ENCODE measurements at regions not wholly inside any gene's neighbourhood (a gene's known extent, or its start where the extent isn't known, plus 50 kb on each side); places are given as distances from the start of the nearest gene placed in this dataset.

DNA sequence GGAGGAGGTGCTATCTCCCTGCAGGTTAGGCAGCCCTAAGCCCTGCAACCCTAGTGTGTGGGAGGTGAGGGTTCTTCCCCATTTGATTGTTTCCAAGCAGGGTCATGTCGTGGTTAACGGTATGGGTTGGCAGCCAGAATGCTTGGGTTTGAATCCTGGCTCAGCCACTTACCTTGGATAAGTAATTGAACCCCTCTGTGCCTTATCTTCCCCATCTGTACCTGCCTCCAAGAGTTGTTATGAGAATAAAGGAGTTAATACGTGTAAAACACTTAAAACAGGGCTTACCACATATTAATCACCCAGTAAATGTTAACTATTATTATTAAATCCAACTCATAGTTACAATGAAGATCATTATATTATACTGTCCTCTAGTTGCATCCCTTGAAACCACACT, 52.2 kb upstream of the SPATA31E1 start (continued):
- TF ChIP-seq NR2F1 (conservative IDR thresholded peaks at IDR 0.05): no peak

DNA sequence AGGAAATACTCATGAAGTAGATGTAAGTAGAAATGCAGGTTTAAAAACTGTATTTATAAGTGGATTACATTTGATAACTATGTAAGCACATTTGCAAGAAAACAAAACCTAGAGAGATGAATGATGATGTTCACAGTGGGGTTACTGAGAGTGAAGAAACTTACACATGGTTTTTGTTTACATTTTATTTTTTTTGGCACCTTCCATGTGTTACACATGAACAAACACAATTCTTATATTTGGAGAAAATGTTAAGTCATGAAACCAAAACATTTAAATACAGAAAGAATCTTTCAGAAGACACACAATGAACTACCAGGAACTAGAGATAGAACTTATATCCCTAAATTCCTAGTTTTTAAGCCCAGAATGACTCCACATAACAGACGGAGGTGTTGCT, 51.5 kb upstream of the SPATA31E1 start:
- Histone ChIP-seq H3K4me2 (ENCODE audit: control insufficient read depth, insufficient read depth) (no peak overlapping the region), H3K36me3 (ENCODE audit: control insufficient read depth in 2 of 2, insufficient read depth in 2 of 2, low read length in 1 of 2) (no peaks in the 10 kb centered on the region), H4K20me1 (ENCODE audit: control insufficient read depth, insufficient read depth) (no peaks in the 10 kb centered on the region), H3K27ac (ENCODE audit: control insufficient read depth, insufficient read depth) (no peak overlapping the region), H3K9ac (ENCODE audit: control insufficient read depth, insufficient read depth, low read length) (no peak overlapping the region), H3K27me3 (replicated peaks in 1 of 2; ENCODE audit: control insufficient read depth in 2 of 2, insufficient read depth in 2 of 2, low read length in 1 of 2) (no peaks in the 10 kb centered on the region; a peak in 1 of 4 replicates), H3K9me3 (replicated peaks; ENCODE audit: control insufficient read depth, insufficient read depth, low read length) (no peaks in the 10 kb centered on the region), H3K79me2 (ENCODE audit: control insufficient read depth, insufficient read depth, low read length) (no peaks in the 10 kb centered on the region), H3K4me1 (ENCODE audit: control insufficient read depth, insufficient read depth, low read length) (no peaks in the 10 kb centered on the region), H3K4me3 (no peak overlapping the region), H2AFZ (ENCODE audit: control insufficient read depth, low read depth, low read length) (no peak overlapping the region)
- ChIA-PET CTCF (no interaction called here), POLR2A (no interaction called here), SMC1A (ENCODE audit: uncharacterized antibody, unreplicated experiment) (no interaction called here), RAD21 (ENCODE audit: unreplicated experiment) (no interaction called here)
- DNase-seq (ENCODE audit: low read depth, low spot score) (no peak), ATAC-seq (no peak), FAIRE-seq (no peak)
- no TSS peak for BruUV-seq (replicated peaks)
- intact Hi-C loops (cut with micrococcal nuclease; ENCODE audit: unreplicated experiment): no loop called here
- in situ Hi-C loops (cut with MboI): no loop called here
- WGBS (ENCODE audit: insufficient coverage, insufficient replicate concordance, low lambda C conversion rate, missing lambda C conversion rate): 52% methylated on average over 1 of the region's 1 CpG
- no peak for TF ChIP-seq FOXK2 (IDR thresholded peaks at IDR 0.05)
- TF ChIP-seq, protein P1, sequence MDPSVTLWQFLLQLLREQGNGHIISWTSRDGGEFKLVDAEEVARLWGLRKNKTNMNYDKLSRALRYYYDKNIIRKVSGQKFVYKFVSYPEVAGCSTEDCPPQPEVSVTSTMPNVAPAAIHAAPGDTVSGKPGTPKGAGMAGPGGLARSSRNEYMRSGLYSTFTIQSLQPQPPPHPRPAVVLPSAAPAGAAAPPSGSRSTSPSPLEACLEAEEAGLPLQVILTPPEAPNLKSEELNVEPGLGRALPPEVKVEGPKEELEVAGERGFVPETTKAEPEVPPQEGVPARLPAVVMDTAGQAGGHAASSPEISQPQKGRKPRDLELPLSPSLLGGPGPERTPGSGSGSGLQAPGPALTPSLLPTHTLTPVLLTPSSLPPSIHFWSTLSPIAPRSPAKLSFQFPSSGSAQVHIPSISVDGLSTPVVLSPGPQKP (IDR thresholded peaks at IDR 0.05; ENCODE audit: low read depth, low read length): no peak
- TF ChIP-seq RFX5 (IDR thresholded peaks at IDR 0.05; ENCODE audit: low read depth, low read length): no peak
- TF ChIP-seq ETV6 (conservative IDR thresholded peaks at IDR 0.05 in 1 of 2, IDR thresholded peaks at IDR 0.05 in 1 of 2; ENCODE audit: borderline replicate concordance in 1 of 2, low read depth in 1 of 2): no peak
- no peak for TF ChIP-seq EGR1 (IDR thresholded peaks at IDR 0.05; ENCODE audit: borderline replicate concordance in 1 of 2, low read depth in 2 of 2, low read length in 2 of 2)
- no peak for TF ChIP-seq PML (IDR thresholded peaks at IDR 0.05; ENCODE audit: low read length)
- TF ChIP-seq RBBP5 (conservative IDR thresholded peaks at IDR 0.05): no peak
- no peak for TF ChIP-seq MEF2B (IDR thresholded peaks at IDR 0.05; ENCODE audit: partially characterized antibody, poor library complexity, severe bottlenecking)
- TF ChIP-seq, protein P2, sequence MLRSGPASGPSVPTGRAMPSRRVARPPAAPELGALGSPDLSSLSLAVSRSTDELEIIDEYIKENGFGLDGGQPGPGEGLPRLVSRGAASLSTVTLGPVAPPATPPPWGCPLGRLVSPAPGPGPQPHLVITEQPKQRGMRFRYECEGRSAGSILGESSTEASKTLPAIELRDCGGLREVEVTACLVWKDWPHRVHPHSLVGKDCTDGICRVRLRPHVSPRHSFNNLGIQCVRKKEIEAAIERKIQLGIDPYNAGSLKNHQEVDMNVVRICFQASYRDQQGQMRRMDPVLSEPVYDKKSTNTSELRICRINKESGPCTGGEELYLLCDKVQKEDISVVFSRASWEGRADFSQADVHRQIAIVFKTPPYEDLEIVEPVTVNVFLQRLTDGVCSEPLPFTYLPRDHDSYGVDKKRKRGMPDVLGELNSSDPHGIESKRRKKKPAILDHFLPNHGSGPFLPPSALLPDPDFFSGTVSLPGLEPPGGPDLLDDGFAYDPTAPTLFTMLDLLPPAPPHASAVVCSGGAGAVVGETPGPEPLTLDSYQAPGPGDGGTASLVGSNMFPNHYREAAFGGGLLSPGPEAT (IDR thresholded peaks at IDR 0.05; ENCODE audit: low read depth): no peak
- TF ChIP-seq CHD4 (IDR thresholded peaks at IDR 0.05): no peak
- no peak for TF ChIP-seq HDAC6 (IDR thresholded peaks at IDR 0.05; ENCODE audit: unreplicated experiment)
- TF ChIP-seq, protein P3, sequence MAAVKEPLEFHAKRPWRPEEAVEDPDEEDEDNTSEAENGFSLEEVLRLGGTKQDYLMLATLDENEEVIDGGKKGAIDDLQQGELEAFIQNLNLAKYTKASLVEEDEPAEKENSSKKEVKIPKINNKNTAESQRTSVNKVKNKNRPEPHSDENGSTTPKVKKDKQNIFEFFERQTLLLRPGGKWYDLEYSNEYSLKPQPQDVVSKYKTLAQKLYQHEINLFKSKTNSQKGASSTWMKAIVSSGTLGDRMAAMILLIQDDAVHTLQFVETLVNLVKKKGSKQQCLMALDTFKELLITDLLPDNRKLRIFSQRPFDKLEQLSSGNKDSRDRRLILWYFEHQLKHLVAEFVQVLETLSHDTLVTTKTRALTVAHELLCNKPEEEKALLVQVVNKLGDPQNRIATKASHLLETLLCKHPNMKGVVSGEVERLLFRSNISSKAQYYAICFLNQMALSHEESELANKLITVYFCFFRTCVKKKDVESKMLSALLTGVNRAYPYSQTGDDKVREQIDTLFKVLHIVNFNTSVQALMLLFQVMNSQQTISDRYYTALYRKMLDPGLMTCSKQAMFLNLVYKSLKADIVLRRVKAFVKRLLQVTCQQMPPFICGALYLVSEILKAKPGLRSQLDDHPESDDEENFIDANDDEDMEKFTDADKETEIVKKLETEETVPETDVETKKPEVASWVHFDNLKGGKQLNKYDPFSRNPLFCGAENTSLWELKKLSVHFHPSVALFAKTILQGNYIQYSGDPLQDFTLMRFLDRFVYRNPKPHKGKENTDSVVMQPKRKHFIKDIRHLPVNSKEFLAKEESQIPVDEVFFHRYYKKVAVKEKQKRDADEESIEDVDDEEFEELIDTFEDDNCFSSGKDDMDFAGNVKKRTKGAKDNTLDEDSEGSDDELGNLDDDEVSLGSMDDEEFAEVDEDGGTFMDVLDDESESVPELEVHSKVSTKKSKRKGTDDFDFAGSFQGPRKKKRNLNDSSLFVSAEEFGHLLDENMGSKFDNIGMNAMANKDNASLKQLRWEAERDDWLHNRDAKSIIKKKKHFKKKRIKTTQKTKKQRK (IDR thresholded peaks at IDR 0.05; ENCODE audit: low read depth, low read length): no peak
- no peak for TF ChIP-seq IRF4 (IDR thresholded peaks at IDR 0.05; ENCODE audit: low read depth, low read length)
- TF ChIP-seq, protein P4, sequence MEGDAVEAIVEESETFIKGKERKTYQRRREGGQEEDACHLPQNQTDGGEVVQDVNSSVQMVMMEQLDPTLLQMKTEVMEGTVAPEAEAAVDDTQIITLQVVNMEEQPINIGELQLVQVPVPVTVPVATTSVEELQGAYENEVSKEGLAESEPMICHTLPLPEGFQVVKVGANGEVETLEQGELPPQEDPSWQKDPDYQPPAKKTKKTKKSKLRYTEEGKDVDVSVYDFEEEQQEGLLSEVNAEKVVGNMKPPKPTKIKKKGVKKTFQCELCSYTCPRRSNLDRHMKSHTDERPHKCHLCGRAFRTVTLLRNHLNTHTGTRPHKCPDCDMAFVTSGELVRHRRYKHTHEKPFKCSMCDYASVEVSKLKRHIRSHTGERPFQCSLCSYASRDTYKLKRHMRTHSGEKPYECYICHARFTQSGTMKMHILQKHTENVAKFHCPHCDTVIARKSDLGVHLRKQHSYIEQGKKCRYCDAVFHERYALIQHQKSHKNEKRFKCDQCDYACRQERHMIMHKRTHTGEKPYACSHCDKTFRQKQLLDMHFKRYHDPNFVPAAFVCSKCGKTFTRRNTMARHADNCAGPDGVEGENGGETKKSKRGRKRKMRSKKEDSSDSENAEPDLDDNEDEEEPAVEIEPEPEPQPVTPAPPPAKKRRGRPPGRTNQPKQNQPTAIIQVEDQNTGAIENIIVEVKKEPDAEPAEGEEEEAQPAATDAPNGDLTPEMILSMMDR (IDR thresholded peaks at IDR 0.05 in 2 of 3, conservative IDR thresholded peaks at IDR 0.05 in 1 of 3; ENCODE audit: control insufficient read depth in 2 of 3, extremely low read depth in 1 of 3, insufficient read depth in 1 of 3, low read depth in 3 of 3, low read length in 3 of 3): no peak
- TF ChIP-seq POLR2AphosphoS2 (IDR thresholded peaks at IDR 0.05; ENCODE audit: low read depth, low read length): no peak
